Left lung (tissue), 4 donors: ENCODE measurements at regions not wholly inside any gene's neighbourhood (a gene's known extent, or its start where the extent isn't known, plus 50 kb on each side); places are given as distances from the start of the nearest gene placed in this dataset.

Experiments used
- ATAC-seq: fragments of 200-7000 bp; cut with Tn5 transposase; one replicate; pipeline ENCODE4 v1.9.1; 2020; ENCODE audit warnings: moderate library complexity
- DNase-seq, 4 donors: peaks; one replicate each; pipeline ENCODE4 v3.0.0-alpha.2; 2013 to 2020
- H3K27ac ChIP-seq, 2 donors: fragments of 200-600 bp; sonication (generic) in 1 of 2; one replicate each; pipeline versions ENCODE4 v1.5.0 to v1.8.0; 2020 to 2021
- H3K27me3 ChIP-seq, 2 donors: fragments of 200-600 bp; sonication (generic) in 1 of 2; one replicate each; pipeline versions ENCODE4 v1.5.0 to v1.8.0; 2020 to 2021
- H3K36me3 ChIP-seq, 2 donors: fragments of 200-600 bp; sonication (generic) in 1 of 2; one replicate each; pipeline versions ENCODE4 v1.5.0 to v1.8.0; 2020 to 2021
- H3K4me1 ChIP-seq, 2 donors: fragments of 200-600 bp; one replicate each; pipeline ENCODE4 v1.8.0; 2021
- H3K4me3 ChIP-seq, 2 donors: fragments of 200-600 bp; sonication (generic) in 1 of 2; one replicate each; pipeline versions ENCODE4 v1.5.0 to v1.8.0; 2020 to 2021; ENCODE audit warnings: mild to moderate bottlenecking in 1 of 2
- H3K9me3 ChIP-seq, 2 donors: fragments of 200-600 bp; sonication (generic) in 1 of 2; one replicate each; pipeline versions ENCODE4 v1.5.0 to v1.8.0; 2020 to 2021
- intact Hi-C, 2 donors: fragments of 100-400 bp; cut with DNase I; formaldehyde crosslinking; loops; one replicate each; pipeline versions ENCODE4 v1.11.2 to v1.14.2; 2022
- TF ChIP-seq, protein P1 (sequence below), 2 donors: fragments of 200-600 bp; sonication (generic) in 1 of 2; IDR thresholded peaks; one replicate each; pipeline versions ENCODE4 v1.5.0 to v1.8.0; 2021; ENCODE audit warnings: antibody characterized with exemption in 2 of 2
- donor health status: DM: no; HTN: yes; CAD: no.
- donor health status: DM: no; HTN: no; CAD: no.

DNA sequence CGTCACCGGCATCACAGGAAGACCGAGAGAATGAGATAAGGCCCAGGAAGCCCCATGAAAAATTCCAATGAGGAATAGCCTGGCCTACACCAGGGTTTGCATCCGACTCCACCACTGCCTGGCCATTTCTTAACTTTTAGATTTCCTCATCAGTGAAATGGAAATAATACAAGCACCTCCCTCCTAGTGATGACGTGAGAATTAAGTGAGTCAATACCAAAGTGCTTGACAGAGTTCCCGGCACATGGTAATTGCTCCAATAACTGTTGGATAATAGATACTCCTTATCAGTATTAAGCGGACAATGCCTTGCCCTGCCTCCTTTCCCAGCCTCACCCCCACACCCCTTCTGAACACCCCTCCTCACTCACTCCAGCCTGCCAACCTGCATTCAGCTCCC lies 105.4 kb downstream of the TLE3 start:
- H3K27me3 ChIP-seq: peaks cover 0 to 25% of the 10 kb centered on the region in 2 donors
- intact Hi-C loops: no loop called here

DNA sequence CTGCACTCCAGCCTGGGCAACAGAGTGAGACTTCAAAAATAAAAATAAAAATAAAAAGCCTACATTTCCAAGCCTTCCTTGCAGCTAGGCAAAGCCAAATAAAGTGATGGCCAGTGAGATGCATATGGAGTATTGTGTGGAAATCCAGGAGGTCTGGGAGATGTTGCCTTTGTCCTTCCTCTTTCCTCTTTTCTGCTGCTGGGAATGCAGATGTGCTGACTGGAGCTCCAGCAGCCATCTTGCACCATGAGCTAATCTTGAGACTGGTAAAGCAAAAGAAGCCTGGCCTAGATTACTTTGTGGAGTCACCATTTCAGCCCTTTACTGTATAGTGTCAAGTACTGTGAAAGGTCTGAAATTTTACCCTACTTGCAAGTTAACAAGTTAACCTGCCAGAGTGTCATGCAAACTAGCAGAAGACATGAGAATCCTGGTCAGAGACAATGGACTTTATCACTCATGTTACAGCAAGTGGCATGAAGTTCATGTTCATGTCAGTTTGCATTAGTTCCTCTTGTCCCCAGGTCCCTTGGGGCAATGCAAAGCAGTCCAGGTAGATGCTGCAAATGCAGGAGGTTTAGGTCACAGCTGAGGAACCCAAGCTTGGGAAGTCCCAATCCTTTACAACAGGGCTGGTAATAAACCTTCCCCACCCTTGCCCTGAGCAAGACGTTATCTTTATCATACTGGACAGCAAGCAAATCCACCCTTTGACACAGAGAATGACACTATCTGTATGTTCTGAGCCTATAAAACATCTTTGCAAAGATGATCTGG lies 103.1 kb downstream of the TLE3 start:
- TF ChIP-seq, protein P1, sequence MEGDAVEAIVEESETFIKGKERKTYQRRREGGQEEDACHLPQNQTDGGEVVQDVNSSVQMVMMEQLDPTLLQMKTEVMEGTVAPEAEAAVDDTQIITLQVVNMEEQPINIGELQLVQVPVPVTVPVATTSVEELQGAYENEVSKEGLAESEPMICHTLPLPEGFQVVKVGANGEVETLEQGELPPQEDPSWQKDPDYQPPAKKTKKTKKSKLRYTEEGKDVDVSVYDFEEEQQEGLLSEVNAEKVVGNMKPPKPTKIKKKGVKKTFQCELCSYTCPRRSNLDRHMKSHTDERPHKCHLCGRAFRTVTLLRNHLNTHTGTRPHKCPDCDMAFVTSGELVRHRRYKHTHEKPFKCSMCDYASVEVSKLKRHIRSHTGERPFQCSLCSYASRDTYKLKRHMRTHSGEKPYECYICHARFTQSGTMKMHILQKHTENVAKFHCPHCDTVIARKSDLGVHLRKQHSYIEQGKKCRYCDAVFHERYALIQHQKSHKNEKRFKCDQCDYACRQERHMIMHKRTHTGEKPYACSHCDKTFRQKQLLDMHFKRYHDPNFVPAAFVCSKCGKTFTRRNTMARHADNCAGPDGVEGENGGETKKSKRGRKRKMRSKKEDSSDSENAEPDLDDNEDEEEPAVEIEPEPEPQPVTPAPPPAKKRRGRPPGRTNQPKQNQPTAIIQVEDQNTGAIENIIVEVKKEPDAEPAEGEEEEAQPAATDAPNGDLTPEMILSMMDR (IDR thresholded peaks at IDR 0.05): no peak
- H3K27me3 ChIP-seq: peaks cover 0 to 16% of the 10 kb centered on the region in 2 donors
- no peaks in the 10 kb centered on the region for H3K9me3 ChIP-seq
- no peak for ATAC-seq
- H3K27ac ChIP-seq: no peak overlapping the region
- H3K4me1 ChIP-seq: no peaks in the 10 kb centered on the region
- H3K4me3 ChIP-seq: no peak overlapping the region
- no peaks in the 10 kb centered on the region for H3K36me3 ChIP-seq
- intact Hi-C loops: no loop called here
- DNase-seq: no peak

More for the DNA sequence above, 105.4 kb downstream of the TLE3 start:
- H3K36me3 ChIP-seq: no peaks in the 10 kb centered on the region
- TF ChIP-seq, protein P1 (IDR thresholded peaks at IDR 0.05): no peak
- H3K9me3 ChIP-seq: no peaks in the 10 kb centered on the region
- H3K4me1 ChIP-seq: no peaks in the 10 kb centered on the region
- no peak for ATAC-seq
- H3K4me3 ChIP-seq: no peak overlapping the region
- no peak for DNase-seq
- H3K27ac ChIP-seq: no peak overlapping the region

DNA sequence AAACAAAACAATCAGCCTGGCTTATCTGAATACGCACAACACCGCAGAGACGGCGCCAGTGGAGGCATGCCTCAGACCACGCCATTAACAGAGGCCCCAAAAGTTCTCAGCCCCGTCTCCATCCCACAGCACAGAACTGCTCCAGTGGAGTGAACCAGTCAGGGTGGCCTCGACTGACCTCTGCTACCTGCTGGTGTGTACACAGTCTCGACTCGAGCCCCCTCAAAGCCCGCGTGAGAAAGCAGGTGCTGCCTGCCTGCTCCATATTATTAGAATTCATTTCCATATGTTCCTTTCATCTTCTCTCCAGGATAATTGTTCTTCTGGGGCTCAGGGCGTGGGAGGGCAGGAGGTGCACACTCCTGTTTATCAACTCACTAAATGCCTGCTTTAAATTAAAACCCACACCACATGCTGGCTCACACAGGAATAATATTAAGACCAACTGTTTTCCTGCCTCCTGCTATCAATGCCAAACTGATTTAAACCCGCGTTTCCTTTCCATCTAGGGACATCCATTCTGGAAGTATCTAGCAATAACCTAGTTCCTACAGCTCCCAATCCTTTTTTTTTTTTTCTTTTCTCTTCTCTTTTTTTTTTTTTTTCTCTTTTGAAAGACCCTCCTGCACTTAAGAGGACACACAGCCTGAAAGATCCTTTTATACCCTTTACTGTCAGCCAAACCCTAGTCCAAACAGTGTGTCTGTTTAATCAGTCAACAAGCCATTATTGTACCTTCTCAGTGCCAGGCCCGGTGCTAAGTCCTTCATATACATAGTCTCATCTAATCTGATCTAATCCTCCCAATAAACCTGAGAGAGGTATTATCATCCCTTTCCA lies 101.2 kb downstream of the TLE3 start:
- H3K4me3 ChIP-seq: no peak overlapping the region
- ATAC-seq (no peak), DNase-seq (no peak)
- H3K36me3 ChIP-seq: no peaks in the 10 kb centered on the region
- no peaks in the 10 kb centered on the region for H3K9me3 ChIP-seq
- H3K4me1 ChIP-seq: no peaks in the 10 kb centered on the region
- H3K27me3 ChIP-seq: peaks cover 0 to 3% of the 10 kb centered on the region in 2 donors
- no peak overlapping the region for H3K27ac ChIP-seq
- TF ChIP-seq, protein P1 (IDR thresholded peaks at IDR 0.05): no peak
- intact Hi-C loops: no loop called here

DNA sequence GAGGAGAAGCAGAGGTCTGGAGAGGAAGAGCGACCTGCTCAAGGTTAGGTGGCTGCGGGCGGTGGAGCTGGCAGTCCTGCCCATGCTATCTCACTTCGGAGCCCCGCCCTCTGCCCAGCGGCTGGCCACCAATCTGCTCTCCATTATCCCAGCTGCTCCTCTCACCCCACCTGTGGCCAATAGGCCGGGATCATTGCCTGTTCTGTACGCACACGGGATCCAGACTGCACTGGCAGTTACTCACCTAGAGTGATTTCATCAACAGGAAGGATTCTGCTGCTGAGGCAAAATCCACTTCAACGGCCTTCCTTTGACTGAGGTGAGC lies 100.6 kb downstream of the TLE3 start:
- Histone ChIP-seq H3K4me3 (no peak overlapping the region), H3K36me3 (no peaks in the 10 kb centered on the region), H3K9me3 (no peaks in the 10 kb centered on the region), H3K27me3 (no peaks in the 10 kb centered on the region), H3K27ac (no peak overlapping the region), H3K4me1 (no peaks in the 10 kb centered on the region)
- no peak for DNase-seq
- intact Hi-C loops: no loop called here
- ATAC-seq: no peak
- TF ChIP-seq, protein P1 (IDR thresholded peaks at IDR 0.05): no peak
